GM04504 (cell line): ENCODE measurements at regions not wholly inside any gene's neighbourhood (a gene's known extent, or its start where the extent isn't known, plus 50 kb on each side); places are given as distances from the start of the nearest gene placed in this dataset.

ENCODE experiments used
- DNase-seq: peaks from one replicate; pipeline ENCODE4 v3.0.0-alpha.2; 2012; ENCODE audit warnings: low read depth

DNA sequence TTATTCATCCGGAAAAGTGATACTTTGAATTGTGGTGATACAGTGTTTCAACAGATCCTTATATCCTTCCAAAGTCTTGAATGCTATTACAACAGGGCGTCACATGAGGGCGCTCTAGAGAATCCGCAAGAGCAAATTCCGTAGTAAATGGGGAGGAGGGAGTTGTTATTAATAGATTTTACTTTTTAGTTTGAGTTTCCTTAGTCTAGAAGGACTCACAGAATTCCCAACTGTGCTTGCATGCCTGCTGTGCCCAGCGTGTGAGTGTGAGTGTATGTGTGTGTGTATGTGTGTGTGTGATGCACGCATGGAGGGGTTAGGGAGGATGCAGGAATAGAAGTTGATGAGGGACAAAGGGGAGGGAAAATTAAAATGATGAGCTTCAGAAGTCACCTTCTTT is 375.3 kb downstream of the C12orf75 start:
- peak; percentile 17 for DNase-seq

DNA sequence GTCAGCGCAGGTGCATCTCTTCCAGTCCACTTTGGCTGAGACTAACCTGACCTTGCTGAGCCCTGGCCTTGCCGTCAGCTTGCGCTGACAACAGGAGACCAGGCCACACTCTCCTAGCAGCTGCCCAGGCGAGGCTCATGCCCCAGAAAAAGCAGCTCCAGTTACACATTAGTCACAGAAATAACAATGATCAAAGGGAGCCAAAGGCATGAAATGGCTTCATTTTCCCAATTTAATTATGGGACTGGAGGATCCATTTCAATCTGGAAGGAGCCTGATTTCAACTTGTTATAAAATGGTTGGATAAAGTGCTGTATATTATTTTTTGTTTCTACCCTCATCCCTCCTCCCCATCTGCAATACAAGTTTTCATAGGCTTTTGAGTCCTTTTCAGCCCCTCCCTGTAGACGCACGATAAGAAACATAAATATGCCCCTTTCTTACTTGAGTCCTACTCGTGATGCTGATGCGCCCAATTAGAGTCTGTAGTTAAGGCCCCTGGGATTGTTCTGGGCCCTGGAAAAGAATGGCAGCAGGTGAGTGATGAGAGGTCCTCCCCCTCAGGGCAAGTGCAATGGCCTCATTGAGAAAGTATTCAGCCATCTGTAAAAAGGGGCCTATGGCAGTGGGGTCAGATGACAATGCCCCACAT is 376.0 kb downstream of the C12orf75 start:
- no peak for DNase-seq

DNA sequence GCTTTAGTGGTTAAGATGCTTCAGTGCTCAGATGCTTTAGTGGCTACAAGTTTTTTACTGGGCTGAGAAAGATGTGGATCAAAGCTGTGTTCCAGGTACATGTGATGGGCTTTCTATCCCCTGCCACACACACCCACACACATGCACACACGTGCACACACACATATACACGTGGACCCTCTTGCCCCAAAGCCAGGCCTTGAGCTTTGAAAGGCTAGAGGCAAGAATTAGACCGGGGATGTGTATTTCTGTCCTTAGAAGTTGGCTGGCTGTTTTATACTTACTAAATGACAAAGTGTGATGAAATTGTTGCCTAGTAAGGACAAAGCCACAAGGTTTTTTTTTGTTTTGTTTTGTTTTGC is 376.5 kb downstream of the C12orf75 start:
- no peak for DNase-seq

DNA sequence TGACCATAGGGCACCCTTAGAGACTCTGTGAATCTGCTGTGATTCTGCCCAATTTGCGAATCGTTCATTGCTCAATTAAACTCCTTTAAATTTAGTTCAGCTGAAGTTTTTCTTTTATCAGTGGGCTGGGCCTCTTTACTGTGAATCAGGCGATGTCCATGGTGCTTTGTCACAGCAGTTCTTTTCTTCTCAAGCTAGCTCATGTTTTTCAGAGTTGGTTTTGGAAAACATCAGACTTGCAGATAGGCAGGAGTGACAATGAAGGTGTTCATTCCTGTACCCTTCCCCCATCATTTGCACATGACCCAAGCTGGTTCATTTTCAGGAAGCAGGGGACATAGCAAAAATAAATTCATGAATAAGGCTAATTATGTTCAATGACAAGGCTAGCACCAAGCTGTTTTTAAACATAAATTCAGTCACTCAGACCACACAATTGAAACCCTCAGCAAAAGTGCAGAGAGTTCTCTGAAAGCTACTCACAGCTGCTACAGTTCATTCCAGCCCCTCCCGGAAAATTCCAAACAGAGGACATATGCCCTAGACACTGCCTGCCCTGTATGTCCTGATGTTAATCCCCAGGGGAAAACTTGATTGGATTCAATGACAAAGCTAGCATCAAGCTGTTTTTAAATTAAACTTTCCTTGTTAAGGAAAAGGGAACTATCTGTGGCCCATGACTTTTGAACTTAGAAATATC is 383.3 kb downstream of the C12orf75 start:
- no peak for DNase-seq

DNA sequence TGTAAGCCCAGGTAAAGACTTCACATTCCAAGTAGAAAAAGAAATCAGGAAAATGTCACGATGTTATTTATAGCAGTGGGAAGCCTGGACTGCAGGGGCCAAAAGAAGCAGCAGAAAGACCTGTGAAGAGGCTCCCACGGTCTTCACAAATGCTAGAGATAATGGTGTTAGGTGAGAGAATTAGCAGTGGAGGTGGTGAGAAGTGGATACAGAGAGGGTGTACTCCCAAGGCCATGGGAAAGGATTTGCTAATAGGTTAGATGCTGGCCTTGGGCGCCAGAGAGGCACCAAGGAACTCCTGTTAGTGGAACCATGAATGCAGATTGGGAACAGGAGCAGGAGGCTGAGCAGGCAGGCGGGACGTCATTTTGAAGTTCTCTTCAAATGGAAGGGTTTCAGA is 386.1 kb downstream of the C12orf75 start:
- DNase-seq = no peak

DNA sequence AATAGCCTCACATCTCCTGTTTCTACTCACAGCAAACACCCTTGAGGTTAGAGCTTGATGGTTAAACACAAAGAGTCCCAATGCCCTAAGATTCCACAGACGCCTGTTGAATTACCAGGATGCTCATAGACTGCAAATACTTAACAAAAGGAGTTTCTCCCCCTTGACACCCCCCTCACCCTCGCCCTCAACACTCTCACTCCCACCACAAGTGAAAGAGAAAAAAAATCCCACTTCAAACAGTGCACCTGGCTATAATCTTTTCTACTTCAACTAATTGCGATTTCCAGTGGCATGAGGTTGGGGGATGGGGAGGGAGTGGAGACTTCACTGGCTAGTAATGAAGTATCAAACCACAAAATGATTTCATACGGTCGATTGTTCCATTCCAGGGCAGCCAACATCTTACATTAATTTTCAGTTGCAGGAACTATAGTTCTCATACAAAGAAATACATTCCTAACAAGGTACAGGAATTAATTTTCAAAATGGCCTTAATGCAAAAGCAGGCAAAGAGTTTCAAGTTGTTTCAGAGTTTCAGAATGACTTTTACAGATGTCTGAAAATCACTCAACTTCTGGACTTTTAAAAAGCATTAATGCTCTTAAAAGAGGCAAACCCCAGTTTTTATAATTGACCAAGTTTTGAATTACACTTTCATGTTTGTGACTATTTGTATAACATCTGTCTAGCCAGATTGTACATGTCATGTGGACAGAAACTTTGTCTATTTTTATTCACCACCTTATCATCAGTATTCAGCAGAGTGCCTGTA is 390.7 kb downstream of the C12orf75 start:
- DNase-seq = no peak

DNA sequence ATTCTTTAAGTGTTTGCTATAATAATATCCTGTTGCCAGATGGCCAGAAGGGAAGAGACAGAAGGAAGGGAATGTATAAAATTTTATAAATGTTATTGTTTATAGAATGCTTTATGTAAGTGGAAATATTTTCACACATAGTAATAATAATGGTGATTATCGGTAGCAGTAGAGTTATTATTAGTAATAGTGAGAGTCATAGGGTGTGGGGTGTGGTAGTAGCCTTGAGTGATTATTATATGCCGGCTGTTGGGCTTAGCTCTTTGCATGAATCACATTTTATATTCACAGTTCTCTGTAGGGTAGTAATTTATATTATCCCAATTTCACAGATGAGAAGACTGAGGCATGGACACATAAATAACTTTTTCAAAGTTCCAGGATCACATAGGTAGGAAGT is 391.4 kb downstream of the C12orf75 start:
- DNase-seq = no peak

DNA sequence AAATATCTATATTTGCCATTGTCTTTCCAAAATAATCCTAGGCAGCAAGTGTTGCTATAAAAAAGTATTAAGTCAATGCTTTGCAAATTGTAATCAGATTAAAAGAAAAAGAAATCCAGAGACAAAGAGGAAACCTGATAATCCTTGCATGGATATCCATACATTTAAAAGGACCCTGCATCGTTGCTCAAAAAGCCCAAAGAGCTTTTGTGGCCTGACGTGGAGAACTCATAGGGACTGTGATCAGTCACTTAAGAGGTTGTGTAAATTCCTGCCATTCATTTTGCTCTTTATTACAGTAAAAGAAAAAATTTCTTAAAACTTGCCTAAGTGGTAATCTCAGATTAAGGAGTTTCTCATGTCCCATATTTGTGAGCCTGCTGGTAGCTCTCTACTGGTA is 392.6 kb downstream of the C12orf75 start:
- DNase-seq = no peak

DNA sequence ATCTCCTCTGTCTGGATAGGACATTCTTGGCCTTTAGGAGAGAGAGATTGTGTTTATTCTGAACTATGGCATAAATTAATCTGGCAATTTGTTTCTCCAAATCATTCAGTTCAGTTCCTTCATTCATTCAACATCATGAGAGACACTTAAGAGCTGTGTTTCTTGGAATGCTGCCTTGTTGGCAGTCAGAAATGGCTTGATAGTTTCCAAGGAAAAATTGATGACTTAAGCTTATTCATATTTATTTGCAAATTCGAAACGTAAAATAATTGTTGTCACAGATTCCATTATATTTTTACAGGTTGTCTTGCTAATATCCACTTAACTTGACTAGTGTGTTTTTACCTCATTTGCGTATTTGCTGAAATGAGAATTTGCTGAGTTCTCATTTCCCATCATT is 393.0 kb downstream of the C12orf75 start:
- DNase-seq = no peak

DNA sequence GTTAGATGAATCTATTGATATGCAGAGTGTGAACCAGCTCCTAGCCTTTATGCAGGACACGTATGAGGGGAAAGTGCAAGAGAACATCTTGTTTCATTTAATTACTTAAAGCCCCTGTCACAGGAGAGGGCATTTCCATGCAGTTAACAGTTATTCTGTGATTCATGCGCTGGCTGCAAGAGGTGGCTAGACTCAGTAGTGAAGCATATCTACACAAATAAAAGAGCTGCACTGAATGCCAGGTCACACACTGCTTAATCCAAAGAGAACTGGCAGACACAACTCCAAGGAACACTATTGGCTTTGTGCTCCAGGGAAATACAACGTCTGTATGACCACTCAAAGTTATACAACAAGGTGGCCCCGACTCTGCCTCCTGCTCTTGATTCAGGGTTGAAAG is 394.1 kb downstream of the C12orf75 start:
- no peak for DNase-seq

DNA sequence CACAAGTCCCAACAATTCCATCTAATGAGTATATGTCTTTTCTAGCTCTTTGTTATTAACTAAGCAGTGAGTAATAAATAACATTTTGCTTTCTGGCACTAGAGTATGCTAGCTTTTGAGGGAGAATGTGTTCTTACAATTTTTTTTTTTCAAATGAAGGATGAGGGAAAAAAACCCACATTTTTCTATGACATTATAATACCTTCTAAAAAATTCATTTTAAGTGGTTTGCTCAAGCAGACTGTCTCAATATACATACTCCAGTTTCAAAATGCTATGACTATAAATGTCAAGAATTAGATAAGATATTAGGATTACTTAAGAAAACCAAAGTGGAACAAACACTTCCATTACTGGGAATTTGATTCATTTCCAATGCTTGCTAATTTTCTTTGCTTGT is 394.6 kb downstream of the C12orf75 start:
- DNase-seq = no peak

DNA sequence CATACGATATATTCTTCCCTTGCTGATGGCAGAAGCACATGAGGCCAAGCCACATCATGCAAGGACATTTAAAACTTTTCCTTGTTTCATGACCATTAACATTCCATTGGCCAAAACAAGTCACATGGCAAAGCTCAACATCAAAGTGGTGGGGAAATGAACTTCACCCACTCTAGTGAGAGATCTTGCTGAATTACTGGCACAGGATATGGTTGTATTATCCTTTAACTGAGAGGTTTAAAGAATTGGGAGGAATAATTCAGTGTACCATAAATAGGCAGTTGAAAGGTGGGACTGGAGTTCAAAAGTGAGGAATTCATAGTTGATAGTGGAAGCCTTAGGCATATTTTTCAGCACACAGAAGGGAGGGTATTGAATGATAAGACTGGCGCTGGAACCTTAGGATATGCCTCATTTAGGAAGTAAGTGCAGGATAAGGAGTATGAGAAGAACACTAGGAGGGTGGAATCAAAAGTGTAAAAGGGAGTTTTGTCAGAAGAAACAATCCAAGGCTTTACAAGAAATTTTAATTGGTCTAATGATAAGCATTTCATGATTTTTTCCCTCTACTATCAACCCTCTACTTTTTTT is 398.8 kb downstream of the C12orf75 start:
- no peak for DNase-seq

DNA sequence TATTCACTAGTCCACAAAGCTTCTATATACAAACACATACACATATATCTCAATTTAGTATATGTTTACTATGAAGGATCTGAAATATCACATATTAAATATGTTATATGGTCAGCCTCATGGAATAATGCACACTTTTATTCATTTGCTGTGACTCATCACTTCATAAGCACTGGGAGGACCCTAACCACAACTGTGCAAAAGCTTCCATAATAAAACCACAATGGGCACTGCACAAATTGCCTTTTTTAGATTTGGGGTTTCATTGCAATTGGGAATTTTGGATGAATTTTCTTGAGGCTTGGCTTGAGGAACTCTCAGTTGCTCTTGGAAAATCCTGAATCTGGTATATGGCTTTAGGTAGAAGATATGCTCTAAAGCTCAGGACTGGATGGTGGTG is 399.4 kb downstream of the C12orf75 start:
- DNase-seq = no peak

DNA sequence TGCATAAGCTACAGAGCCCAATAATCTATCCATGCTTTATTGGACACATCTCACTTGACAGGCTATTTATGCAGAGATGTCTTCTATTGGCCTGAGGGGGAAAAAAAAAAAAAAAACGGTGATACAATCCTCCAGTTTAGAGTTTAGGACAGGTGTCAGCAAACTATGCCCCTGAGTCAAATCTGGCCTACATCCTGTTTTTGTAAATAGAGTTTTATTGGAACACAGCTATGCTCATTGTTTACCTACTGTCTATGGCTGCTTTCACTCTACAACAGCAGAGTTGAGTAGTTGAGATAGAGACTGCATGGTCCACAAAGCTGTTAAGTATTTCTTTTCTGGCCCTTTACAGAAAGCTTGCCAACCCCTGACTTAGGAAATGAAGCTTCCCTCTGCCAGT is 403.1 kb downstream of the C12orf75 start:
- no peak for DNase-seq

DNA sequence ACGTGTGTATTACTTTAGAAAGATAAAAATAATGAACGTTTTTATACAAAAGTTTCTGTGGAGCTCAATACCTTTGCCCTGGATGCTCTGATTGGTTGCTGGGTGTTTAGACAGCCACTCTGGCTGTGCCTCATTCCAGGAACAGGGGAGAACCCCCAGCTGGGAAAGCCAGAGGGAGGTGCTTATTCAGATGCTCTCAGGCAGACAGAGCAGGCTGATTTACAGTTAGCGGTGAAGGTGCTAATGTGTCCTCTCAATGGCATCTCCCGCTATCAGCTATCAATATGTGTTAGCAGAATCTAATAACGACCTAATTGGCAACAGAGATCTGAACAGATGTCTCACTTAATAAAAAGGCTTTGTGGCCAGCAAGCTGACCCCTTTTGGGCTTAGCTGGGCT is 402.3 kb downstream of the NUAK1 start:
- no peak for DNase-seq

DNA sequence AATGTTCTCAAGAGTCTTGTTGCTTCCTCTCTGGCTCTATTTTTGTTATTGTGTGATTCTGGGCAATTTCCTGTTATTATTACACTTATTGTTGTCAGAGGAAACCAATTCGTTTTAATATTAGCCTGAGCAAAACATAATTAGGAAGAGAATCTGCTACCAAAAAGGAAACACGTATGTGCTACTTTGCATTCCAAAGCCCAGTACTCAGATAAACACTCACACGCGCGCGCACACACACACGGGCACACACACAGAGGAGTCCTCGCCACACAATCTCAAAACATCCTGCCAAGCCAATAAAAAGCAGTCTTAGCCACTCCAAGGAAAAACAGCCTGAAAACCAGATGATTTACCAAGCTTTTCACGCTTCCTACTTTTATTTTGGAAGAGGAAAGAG is 400.7 kb downstream of the NUAK1 start:
- DNase-seq = peak; percentile 26

DNA sequence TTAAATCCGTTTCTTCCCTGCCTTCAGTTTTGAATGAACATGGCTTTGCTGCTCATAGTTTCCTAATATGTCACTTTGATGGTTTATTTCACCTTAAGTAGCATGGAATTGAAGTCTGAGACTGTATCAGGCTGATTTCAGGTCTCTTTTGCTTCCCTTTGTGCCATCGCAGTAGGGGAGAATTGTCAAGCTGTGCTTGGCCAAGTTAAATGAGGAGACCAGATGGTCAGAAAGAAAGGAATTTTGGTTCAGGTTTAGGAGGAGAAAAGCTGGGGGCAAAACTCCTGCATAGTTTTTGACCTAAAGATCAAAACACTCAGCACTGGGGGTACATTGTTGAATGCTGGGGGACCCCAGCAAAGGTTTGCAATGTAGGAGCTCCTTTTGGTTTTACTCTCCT is 398.4 kb downstream of the NUAK1 start:
- DNase-seq = no peak

DNA sequence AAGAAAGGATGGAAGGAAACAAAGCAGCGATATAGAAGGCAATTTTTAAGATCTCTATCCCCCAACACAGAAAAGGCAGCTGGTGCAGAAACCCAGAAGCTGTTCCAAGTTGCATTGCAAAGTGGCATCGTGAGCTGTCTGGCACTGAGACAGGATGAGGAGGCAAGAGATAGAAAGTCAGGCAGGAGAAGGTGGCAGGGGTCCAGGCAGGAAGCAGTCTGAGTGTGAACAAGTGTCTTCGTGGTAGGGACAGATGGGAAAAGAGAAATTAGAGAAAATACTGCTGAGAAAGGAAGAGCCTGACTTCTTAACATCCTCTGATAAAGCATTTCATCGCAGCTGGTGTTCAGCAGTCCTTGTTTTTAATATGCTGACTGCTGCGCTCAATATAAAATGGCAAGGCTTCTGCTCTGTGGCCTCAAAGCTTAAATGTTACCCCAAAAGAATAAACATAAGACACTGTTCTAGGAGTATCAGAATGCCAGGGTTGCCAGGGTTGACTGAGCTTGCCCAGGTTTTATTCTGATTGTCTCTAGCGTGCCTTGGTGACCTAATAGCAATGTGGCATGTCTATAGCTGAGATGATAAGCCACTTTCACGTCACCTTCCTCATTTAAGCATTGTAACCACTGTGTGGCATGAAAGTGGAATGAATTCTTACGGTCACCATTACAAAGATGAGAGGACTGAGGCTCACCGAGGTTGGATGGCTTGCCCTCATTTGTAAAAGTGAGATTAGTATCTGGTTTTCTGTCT is 397.6 kb downstream of the NUAK1 start:
- peak; percentile 48 for DNase-seq

DNA sequence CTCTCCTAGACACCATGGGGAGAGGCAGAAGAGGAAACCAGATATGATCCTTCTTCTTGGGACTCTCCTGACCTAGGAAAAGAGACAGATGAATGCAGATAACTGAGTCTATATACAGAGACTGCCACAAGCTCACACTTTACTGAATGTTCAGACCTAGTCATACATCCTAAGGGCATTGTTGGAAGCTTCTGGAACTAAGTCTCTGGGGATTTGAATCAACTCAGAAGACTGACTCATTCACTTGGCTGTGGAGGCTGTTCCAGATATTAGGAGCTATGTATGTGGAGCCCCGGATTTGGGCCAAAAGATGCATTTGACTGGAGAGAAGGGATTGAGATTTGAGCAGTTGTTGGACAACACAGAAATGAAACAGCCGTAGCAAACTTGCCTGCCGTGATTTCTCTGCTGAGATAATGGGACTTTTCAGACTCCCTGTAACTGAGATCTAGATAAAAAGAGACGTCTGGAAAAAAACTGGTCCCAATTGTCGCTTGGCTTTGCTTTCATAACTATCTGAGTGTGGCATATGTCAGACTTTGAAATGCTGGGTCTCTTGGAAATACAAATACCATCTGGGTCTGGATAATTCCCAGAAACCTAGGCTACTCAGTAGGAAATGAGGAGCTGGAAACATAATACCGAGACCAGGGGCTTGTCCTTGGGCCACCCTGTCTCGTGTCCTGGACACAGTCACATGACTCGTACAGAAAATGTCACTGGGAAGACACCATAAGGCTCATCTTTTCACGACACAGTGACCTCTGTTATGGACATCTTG is 396.8 kb downstream of the NUAK1 start:
- peak; percentile 90 for DNase-seq

DNA sequence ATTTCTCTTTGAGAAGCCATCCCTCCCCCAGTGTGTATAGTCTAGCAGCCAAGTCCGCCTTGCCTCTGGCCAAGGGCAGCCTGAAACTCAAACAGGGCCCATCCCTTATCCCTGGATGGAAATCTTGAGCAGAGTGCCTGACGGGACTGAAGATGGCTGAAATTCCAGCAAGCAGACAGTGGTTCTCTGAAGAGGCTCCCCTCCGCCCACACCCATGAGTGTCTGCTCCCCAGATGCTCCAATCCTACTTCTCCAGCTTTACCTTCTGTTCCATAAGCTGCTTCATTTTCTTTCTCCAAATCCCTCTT is 396.2 kb downstream of the NUAK1 start:
- no peak for DNase-seq

DNA sequence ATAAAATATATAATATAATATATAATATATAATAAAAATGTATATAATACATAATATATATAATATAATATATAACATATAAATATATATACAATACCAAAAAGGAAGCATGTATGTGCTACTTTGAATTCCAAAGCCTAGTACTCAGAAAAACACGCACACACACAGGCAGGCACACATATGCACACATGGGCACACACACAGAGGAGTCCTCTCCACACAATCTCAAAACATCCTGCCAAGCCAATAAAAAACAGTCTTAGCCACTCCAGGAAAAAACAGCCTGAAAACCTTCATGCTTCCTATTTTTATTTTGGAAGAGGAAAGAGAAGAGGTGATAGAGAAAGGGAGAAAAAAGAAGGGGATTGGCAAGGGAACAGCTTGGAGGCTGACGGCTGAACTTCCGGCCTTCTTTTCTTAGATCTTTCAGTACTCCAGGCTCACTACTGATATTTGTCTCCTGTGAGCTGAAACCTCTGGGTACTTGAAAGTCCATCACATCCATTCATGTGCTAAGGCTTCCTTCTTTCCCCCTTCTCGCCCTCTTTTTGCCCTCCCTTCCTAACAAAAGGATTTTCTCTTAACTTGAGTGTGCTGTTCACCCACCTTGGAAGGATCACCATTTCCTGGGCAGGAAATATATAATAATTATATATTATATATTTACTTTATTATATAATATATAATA is 394.2 kb downstream of the NUAK1 start:
- no peak for DNase-seq
